ENCODE measurements at regions not wholly inside any gene's neighbourhood (a gene's known extent, or its start where the extent isn't known, plus 50 kb on each side); places are given as distances from the start of the nearest gene placed in this dataset.
A peak's percentile ranks its signal among the peaks of the same experiment; 100 is the strongest.

GRCh38 chr15:96858694-96859093 is 528.2 kb downstream of the NR2F2 start:
- TF ChIP-seq, protein P1, sequence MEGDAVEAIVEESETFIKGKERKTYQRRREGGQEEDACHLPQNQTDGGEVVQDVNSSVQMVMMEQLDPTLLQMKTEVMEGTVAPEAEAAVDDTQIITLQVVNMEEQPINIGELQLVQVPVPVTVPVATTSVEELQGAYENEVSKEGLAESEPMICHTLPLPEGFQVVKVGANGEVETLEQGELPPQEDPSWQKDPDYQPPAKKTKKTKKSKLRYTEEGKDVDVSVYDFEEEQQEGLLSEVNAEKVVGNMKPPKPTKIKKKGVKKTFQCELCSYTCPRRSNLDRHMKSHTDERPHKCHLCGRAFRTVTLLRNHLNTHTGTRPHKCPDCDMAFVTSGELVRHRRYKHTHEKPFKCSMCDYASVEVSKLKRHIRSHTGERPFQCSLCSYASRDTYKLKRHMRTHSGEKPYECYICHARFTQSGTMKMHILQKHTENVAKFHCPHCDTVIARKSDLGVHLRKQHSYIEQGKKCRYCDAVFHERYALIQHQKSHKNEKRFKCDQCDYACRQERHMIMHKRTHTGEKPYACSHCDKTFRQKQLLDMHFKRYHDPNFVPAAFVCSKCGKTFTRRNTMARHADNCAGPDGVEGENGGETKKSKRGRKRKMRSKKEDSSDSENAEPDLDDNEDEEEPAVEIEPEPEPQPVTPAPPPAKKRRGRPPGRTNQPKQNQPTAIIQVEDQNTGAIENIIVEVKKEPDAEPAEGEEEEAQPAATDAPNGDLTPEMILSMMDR (IDR thresholded peaks at IDR 0.05), result no peak

DNA sequence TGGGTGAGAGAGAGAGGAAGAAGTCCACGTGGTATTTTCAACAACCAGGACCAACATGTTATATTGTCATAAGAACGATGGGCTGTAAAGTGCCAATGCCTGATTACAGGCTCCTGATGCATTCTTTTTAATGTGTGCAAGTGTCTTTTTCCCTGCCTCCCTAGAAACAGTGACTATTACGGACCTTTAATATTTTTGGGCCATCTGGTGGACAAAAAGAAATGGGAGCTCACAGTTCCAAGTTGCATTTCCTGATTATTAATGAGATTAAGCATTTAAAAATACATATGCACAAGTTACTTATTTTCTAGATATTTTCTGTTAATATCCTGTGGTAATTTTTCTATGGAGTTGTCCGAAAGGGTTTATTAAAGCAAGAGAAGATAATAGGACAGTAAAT is 530.2 kb downstream of the NR2F2 start:
- TF ChIP-seq, protein P1 (IDR thresholded peaks at IDR 0.05), result peak; percentile 58

DNA sequence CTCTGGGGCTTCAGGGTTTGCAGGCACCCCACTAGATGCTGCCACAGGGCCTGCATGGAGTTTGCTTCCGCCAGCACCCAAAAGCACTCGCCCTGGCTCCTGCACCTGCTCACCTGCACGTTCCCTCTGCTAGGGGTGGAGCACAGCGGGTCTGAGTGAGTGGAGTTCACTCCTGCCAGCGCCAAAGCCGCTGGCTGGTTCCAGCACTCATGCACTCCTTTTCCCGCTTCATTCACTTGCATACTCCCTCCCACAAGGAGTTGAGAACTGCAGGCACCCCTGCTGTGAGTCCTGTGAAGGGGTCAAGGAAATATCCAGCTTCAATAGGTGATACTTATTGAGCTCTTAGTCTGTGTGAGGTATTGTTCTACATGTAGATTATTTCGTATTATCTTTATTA is 537.5 kb downstream of the NR2F2 start:
- TF ChIP-seq, protein P1 (IDR thresholded peaks at IDR 0.05), result no peak

GRCh38 chr15:96869122-96869521 is 538.6 kb downstream of the NR2F2 start:
- TF ChIP-seq, protein P1 (IDR thresholded peaks at IDR 0.05), result no peak

- TF ChIP-seq, protein P1 (IDR thresholded peaks at IDR 0.05), result no peak
These were observed 539.3 kb downstream of the NR2F2 start for GRCh38 chr15:96869790-96870189.

GRCh38 chr15:96870580-96870979 is 540.1 kb downstream of the NR2F2 start:
- TF ChIP-seq, protein P1 (IDR thresholded peaks at IDR 0.05), result no peak

- TF ChIP-seq, protein P1 (IDR thresholded peaks at IDR 0.05), result no peak
These were observed 547.6 kb downstream of the NR2F2 start for GRCh38 chr15:96878129-96878528.

DNA sequence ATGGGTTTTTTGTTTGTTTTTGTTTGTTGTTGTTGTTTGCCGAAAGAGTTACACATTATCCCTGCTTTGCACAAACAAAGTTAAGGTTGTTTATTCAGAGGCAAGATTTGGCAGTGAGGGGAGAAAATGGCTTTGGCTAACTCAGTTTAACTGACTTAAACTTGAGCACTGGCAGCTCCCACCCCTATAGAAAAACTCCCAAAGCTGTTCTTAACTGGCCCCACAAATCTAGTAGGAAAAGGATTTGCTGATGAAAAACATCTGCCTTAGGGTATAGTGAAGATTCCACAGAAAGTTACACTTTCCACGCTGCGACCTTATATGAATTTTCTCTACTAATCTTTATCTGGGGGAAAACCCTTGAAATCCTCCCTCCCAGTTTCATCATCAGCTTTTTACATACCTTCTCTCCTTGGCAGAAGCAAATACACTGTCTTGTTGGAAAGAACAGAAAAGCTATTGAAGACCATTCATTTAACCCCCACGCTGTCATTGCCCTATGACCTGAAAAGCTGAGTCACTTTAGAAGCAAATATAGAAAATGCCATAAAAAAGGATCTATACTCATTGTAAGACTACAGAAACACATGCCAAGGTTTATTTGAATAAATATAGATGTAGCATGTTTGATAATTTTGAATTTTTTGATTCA is 551.7 kb downstream of the NR2F2 start:
- TF ChIP-seq, protein P1 (IDR thresholded peaks at IDR 0.05), result no peak

Measured in LNCAP (cell line).